ENCODE measurements at regions not wholly inside any gene's neighbourhood (a gene's known extent, or its start where the extent isn't known, plus 50 kb on each side); places are given as distances from the start of the nearest gene placed in this dataset.
A peak's percentile ranks its signal among the peaks of the same experiment; 100 is the strongest.

GRCh38 chr2:75338461-75338860 lies 139.1 kb upstream of the TACR1 start:
- CTCF ChIA-PET: no interaction called here
- POLR2A ChIA-PET: no interaction called here
- no peak overlapping the region for H3K4me3 ChIP-seq
- no peak for ATAC-seq
- no peak for DNase-seq (ENCODE audit: low read depth in 1 of 2, low spot score in 1 of 2)
- H3K9me3 ChIP-seq: no peaks in the 10 kb centered on the region
- no peak for FAIRE-seq
- no peaks in the 10 kb centered on the region for H3K4me1 ChIP-seq
- no peak overlapping the region for H3K27ac ChIP-seq
- H3K4me2 ChIP-seq: no peak overlapping the region
- 78% methylated on average over 5 of the region's 5 CpGs for WGBS (ENCODE audit: missing lambda C conversion rate)
- TF ChIP-seq MYC (IDR thresholded peaks at IDR 0.05; ENCODE audit: borderline replicate concordance, low read length) (no peak), FOXS1 (CRISPR knock-in tag; IDR thresholded peaks at IDR 0.05) (no peak), RCOR1 (IDR thresholded peaks at IDR 0.05; ENCODE audit: low read depth, low read length) (no peak), CHD4 (IDR thresholded peaks at IDR 0.05; ENCODE audit: borderline replicate concordance) (no peak), CBX8 (IDR thresholded peaks at IDR 0.05) (no peak), MAZ (IDR thresholded peaks at IDR 0.05; ENCODE audit: borderline replicate concordance, low read depth, low read length) (no peak), NPAS2 (CRISPR knock-in tag; IDR thresholded peaks at IDR 0.05; ENCODE audit: borderline replicate concordance) (no peak), RFX5 (IDR thresholded peaks at IDR 0.05) (no peak), ZSCAN20 (CRISPR knock-in tag; IDR thresholded peaks at IDR 0.05) (no peak), PBX3 (IDR thresholded peaks at IDR 0.05) (no peak), HDAC2 (IDR thresholded peaks at IDR 0.05) (no peak), ZNF302 (CRISPR knock-in tag; IDR thresholded peaks at IDR 0.05) (no peak), JUN (IDR thresholded peaks at IDR 0.05) (no peak)

GRCh38 chr2:75337619-75338018 lies 138.3 kb upstream of the TACR1 start:
- no peaks in the 10 kb centered on the region for H3K9me3 ChIP-seq
- no peaks in the 10 kb centered on the region for H3K4me1 ChIP-seq
- ChIA-PET POLR2A (no interaction called here), CTCF (no interaction called here)
- no peak overlapping the region for H3K4me3 ChIP-seq
- ATAC-seq (no peak), DNase-seq (ENCODE audit: low read depth in 1 of 2, low spot score in 1 of 2) (no peak), FAIRE-seq (no peak)
- TF ChIP-seq HOXB5 (CRISPR knock-in tag; IDR thresholded peaks at IDR 0.05): no peak
- no peak for TF ChIP-seq NR3C1 (IDR thresholded peaks at IDR 0.05)
- TF ChIP-seq FOSB (CRISPR knock-in tag; IDR thresholded peaks at IDR 0.05): no peak
- TF ChIP-seq CEBPB (IDR thresholded peaks at IDR 0.05): no peak
- TF ChIP-seq PHF8 (IDR thresholded peaks at IDR 0.05; ENCODE audit: borderline replicate concordance, low read depth): no peak
- TF ChIP-seq RARB (CRISPR knock-in tag; IDR thresholded peaks at IDR 0.05): no peak
- TF ChIP-seq CBX8 (IDR thresholded peaks at IDR 0.05): no peak
- no peak for TF ChIP-seq ZSCAN20 (CRISPR knock-in tag; IDR thresholded peaks at IDR 0.05)
- TF ChIP-seq CBX2 (IDR thresholded peaks at IDR 0.05; ENCODE audit: borderline replicate concordance, low read depth): no peak
- TF ChIP-seq E2F6 (IDR thresholded peaks at IDR 0.05; ENCODE audit: borderline replicate concordance, low read depth): no peak
- TF ChIP-seq ZNF302 (CRISPR knock-in tag; IDR thresholded peaks at IDR 0.05): no peak
- no peak for TF ChIP-seq ELK1 (IDR thresholded peaks at IDR 0.05; ENCODE audit: low read depth, low read length)
- no peak for TF ChIP-seq KDM1A (IDR thresholded peaks at IDR 0.05; ENCODE audit: low read depth)
- H3K4me2 ChIP-seq: no peak overlapping the region
- WGBS (ENCODE audit: missing lambda C conversion rate): 63% methylated on average over 3 of the region's 3 CpGs
- H3K27ac ChIP-seq: no peak overlapping the region

- H3K9me3 ChIP-seq: no peaks in the 10 kb centered on the region
- ChIA-PET CTCF (no interaction called here), POLR2A (no interaction called here)
- H3K4me1 ChIP-seq: no peaks in the 10 kb centered on the region
- TF ChIP-seq MAFK (IDR thresholded peaks at IDR 0.05; ENCODE audit: partially characterized antibody) (peak; percentile 48), HEYL (CRISPR knock-in tag; IDR thresholded peaks at IDR 0.05) (no peak)
- FAIRE-seq (no peak), DNase-seq (ENCODE audit: low read depth in 1 of 2, low spot score in 1 of 2) (no peak), ATAC-seq (no peak)
- 69% methylated on average over 5 of the region's 5 CpGs for WGBS (ENCODE audit: missing lambda C conversion rate)
- H3K4me2 ChIP-seq: no peak overlapping the region
- H3K27ac ChIP-seq: no peak overlapping the region
- H3K4me3 ChIP-seq: no peak overlapping the region
These were observed 137.7 kb upstream of the TACR1 start for GRCh38 chr2:75337016-75337415.
